ENCODE measurements at regions not wholly inside any gene's neighbourhood (a gene's known extent, or its start where the extent isn't known, plus 50 kb on each side); places are given as distances from the start of the nearest gene placed in this dataset.

GRCh38 chr16:63904930-63905329 lies 1216.9 kb downstream of the CDH11 start:
- no peak overlapping the region for H3K4me3 Mint-ChIP-seq
- H3K56ac ChIP-seq (ENCODE audit: insufficient read length, low read depth, low read length), result no peak overlapping the region
- H3K27ac Mint-ChIP-seq, result no peak overlapping the region
- no peak overlapping the region for H3K27ac ChIP-seq (ENCODE audit: insufficient read length, low read depth, low read length)
- H3K18ac ChIP-seq (ENCODE audit: insufficient read length, low read depth, low read length), result peak overlapping the region; percentile 48
- H3K9me3 ChIP-seq (ENCODE audit: control insufficient read depth, low read depth, low read length), result no peaks in the 10 kb centered on the region
- no peak overlapping the region for H2AFZ ChIP-seq (ENCODE audit: low read length)
- H3K23ac ChIP-seq (ENCODE audit: insufficient read length, low read depth, low read length), result no peak overlapping the region
- no peak overlapping the region for H3K4me2 ChIP-seq (ENCODE audit: insufficient read depth, insufficient read length, low read length)
- no peak for TF ChIP-seq CTCF (conservative IDR thresholded peaks at IDR 0.05)
- H3K79me1 ChIP-seq (ENCODE audit: insufficient read depth, low read depth, low read length, poor library complexity, severe bottlenecking), result no peaks in the 10 kb centered on the region
- no peak overlapping the region for H4K5ac ChIP-seq (ENCODE audit: insufficient read length, low read depth, low read length)
- no peaks in the 10 kb centered on the region for H4K20me1 ChIP-seq (ENCODE audit: control insufficient read depth, insufficient read depth, insufficient read length)
- H3K9ac ChIP-seq (ENCODE audit: extremely low read depth, insufficient read length, low read length), result no peak overlapping the region
- no peak overlapping the region for H2BK120ac ChIP-seq (ENCODE audit: low read depth, low read length, poor library complexity, severe bottlenecking)
- no peaks in the 10 kb centered on the region for H3K79me2 ChIP-seq (ENCODE audit: insufficient read depth, low read length)
- no peak overlapping the region for H3K14ac ChIP-seq (ENCODE audit: insufficient read depth, low read length)
- no peak overlapping the region for H3K4ac ChIP-seq (ENCODE audit: low read depth, low read length)
- WGBS (ENCODE audit: extremely low coverage, insufficient read length, low lambda C conversion rate), result no CpG with 5 or more reads among the region's 2 CpGs
- H3K27me3 Mint-ChIP-seq (ENCODE audit: low read depth), result no peaks in the 10 kb centered on the region
- H2BK15ac ChIP-seq (ENCODE audit: low read depth, low read length), result no peak overlapping the region
- H3T11ph ChIP-seq (ENCODE audit: low read length), result no peak overlapping the region
- H3K27me3 ChIP-seq (ENCODE audit: insufficient read depth, low read length), result no peaks in the 10 kb centered on the region
- no peak overlapping the region for H2BK20ac ChIP-seq (ENCODE audit: low read depth, low read length, poor library complexity, severe bottlenecking)
- no peak overlapping the region for H2BK5ac ChIP-seq (ENCODE audit: insufficient read length, low read length)
- no peaks in the 10 kb centered on the region for H3K23me2 ChIP-seq (ENCODE audit: insufficient read length, low read depth, low read length, poor library complexity, severe bottlenecking)
- H2BK12ac ChIP-seq (ENCODE audit: insufficient read length, low read depth, low read length), result no peak overlapping the region
- H4K91ac ChIP-seq (ENCODE audit: insufficient read length, low read depth, low read length), result no peak overlapping the region
- no peaks in the 10 kb centered on the region for H3K4me1 ChIP-seq (ENCODE audit: insufficient read depth, low read length)
- no peaks in the 10 kb centered on the region for H3K36me3 Mint-ChIP-seq (ENCODE audit: insufficient read depth in 1 of 3, low read depth in 3 of 3)
- no peaks in the 10 kb centered on the region; a peak in 1 of 5 replicates for H3K9me3 Mint-ChIP-seq
- DNase-seq, result no peak
- no peak overlapping the region for H4K8ac ChIP-seq (replicated peaks; ENCODE audit: insufficient read length, low read depth, low read length)
- no peak overlapping the region for H2AK5ac ChIP-seq (ENCODE audit: insufficient read length, low read length)
- H3K4me1 Mint-ChIP-seq, result no peaks in the 10 kb centered on the region

Measured in H9 (cell line).